IPS DF 6.9 (cell line): ENCODE measurements at regions not wholly inside any gene's neighbourhood (a gene's known extent, or its start where the extent isn't known, plus 50 kb on each side); places are given as distances from the start of the nearest gene placed in this dataset.
"Not testable (repeated sequence)": the region's sequence is repeated elsewhere in the genome, so short reads cannot be mapped to it uniquely, and the experiment has no call there.

Experiments
- DNase-seq: peaks from one replicate; pipeline ENCODE4 v3.0.0-alpha.2; 2013; ENCODE audit warnings: low read depth, low spot score
- H3K27ac ChIP-seq: one replicate; pipeline ENCODE4 v1.5.1; 2013; ENCODE audit warnings: low read length, control low read depth
- H3K27me3 ChIP-seq: 2 replicates; pipeline ENCODE4 v1.6.1; 2013; ENCODE audit warnings: mild to moderate bottlenecking, low read length; ENCODE audit not compliant: control insufficient read depth, insufficient read depth
- H3K36me3 ChIP-seq: 2 replicates; pipeline ENCODE4 v1.6.1; 2013; ENCODE audit warnings: low read length; ENCODE audit not compliant: control insufficient read depth, insufficient read depth
- H3K4me1 ChIP-seq: 2 replicates; pipeline ENCODE4 v1.6.1; 2013; ENCODE audit warnings: low read length; ENCODE audit not compliant: control insufficient read depth, insufficient read depth
- H3K4me3 ChIP-seq: 2 replicates; pipeline ENCODE4 v1.5.1; 2013; ENCODE audit warnings: mild to moderate bottlenecking, low read length
- H3K9me3 ChIP-seq: 2 replicates; pipeline ENCODE4 v1.6.1; 2013; ENCODE audit warnings: low read length, inconsistent platforms; ENCODE audit not compliant: control insufficient read depth, insufficient read depth
- WGBS: extraction: QIAGEN DNeasy Blood & Tissue Kit; methylation state at CpG from one replicate; pipeline ENCODE4 v1.1.7; 2013; ENCODE audit warnings: mixed read lengths, missing lambda C conversion rate; ENCODE audit not compliant: insufficient read length, insufficient coverage; 5-methylcytosine and 5-hydroxymethylcytosine counted together

DNA sequence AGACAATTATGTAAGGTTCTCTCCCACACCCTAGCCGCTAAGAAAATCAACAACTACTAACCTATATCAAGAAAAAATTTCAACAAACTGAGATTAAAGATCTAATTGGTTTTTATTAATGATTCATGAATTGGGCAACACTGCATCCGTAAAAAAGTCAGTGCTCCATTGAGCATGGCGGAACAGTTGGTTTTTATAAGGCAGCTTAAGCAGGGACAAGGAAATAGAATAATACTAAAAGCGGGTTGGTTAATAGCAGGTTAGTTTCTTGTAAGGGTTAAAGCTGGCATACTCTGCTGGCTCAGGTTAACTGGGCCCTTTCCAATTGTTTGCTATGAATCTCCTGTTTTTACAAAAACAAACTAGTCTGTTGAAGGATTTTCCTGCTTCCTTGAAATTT, 202.3 kb upstream of the RASGEF1B start:
- no peak overlapping the region for H3K4me3 ChIP-seq

GRCh38 chr4:81668328-81668727, 196.6 kb upstream of the RASGEF1B start:
- not testable (repeated sequence) for DNase-seq, H3K9me3 ChIP-seq, H3K27me3 ChIP-seq, H3K4me3 ChIP-seq, H3K27ac ChIP-seq, H3K36me3 ChIP-seq, H3K4me1 ChIP-seq
- no CpG with 5 or more reads among the region's 7 CpGs for WGBS

More for the DNA sequence above, 202.3 kb upstream of the RASGEF1B start:
- DNase-seq, result no peak
- Histone ChIP-seq H3K36me3 (no peaks in the 10 kb centered on the region), H3K27ac (no peak overlapping the region), H3K4me1 (no peaks in the 10 kb centered on the region), H3K27me3 (no peaks in the 10 kb centered on the region), H3K9me3 (no peaks in the 10 kb centered on the region)
- no CpG with 5 or more reads among the region's 4 CpGs for WGBS

- Histone ChIP-seq H3K4me1 (no peaks in the 10 kb centered on the region), H3K36me3 (no peaks in the 10 kb centered on the region), H3K27ac (no peak overlapping the region), H3K27me3 (no peaks in the 10 kb centered on the region), H3K4me3 (no peak overlapping the region), H3K9me3 (no peaks in the 10 kb centered on the region)
- no CpG with 5 or more reads among the region's 2 CpGs for WGBS
- no peak for DNase-seq
Observed at GRCh38 chr4:81667539-81667938, 195.8 kb upstream of the RASGEF1B start.

GRCh38 chr4:81666491-81666890, 194.8 kb upstream of the RASGEF1B start:
- no peak for DNase-seq
- Histone ChIP-seq H3K4me1 (no peaks in the 10 kb centered on the region), H3K36me3 (no peaks in the 10 kb centered on the region), H3K27me3 (no peaks in the 10 kb centered on the region), H3K4me3 (no peak overlapping the region), H3K27ac (no peak overlapping the region), H3K9me3 (no peaks in the 10 kb centered on the region)

DNA sequence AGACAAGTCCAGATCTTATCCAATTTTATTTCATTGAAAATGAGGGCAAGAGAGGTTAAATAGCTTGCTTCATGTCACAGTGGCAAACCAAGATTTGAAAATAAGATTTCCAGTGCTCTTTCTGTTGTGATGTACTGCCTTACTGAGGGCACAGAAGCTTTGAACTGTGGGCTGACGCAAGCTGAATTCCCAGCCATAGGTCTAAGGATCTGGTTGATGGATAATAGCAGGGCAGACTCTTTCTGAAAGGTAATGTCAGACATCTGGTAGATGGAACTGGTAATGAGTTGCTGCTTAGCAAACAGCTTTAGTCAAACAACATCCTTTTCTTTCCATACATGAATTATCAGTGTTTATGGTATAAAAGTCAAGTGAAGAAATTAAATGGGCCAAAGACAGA, 193.9 kb upstream of the RASGEF1B start:
- whole genome bisulfite sequencing, result no CpG with 5 or more reads among the region's 1 CpG
- Histone ChIP-seq H3K27me3 (no peaks in the 10 kb centered on the region), H3K4me3 (no peak overlapping the region), H3K36me3 (no peaks in the 10 kb centered on the region), H3K9me3 (no peaks in the 10 kb centered on the region), H3K4me1 (no peaks in the 10 kb centered on the region), H3K27ac (no peak overlapping the region)
- DNase-seq, result no peak

DNA sequence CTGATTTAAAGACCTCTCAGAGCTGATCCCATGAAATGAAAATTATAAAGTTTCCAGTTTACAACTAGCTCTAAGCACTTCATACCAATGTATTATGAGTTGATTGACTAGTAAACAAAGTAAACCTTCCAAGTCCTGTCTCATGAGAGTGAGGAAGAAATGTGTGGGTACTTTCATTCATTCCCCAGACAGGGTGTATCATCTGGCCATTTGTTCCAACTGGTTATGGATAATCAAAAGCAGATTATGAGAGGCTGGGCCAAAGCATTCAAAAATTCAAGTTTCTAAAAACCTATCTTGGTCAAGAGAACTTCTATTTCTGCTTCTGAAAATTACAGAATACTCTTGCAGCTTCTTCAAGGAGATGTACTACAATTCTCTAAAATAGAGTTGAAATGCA, 193.3 kb upstream of the RASGEF1B start:
- H3K27ac ChIP-seq, result no peak overlapping the region
- no peaks in the 10 kb centered on the region for H3K36me3 ChIP-seq
- H3K9me3 ChIP-seq, result no peaks in the 10 kb centered on the region
- no peak for DNase-seq
- H3K4me3 ChIP-seq, result no peak overlapping the region
- H3K27me3 ChIP-seq, result no peaks in the 10 kb centered on the region
- no peaks in the 10 kb centered on the region for H3K4me1 ChIP-seq

DNA sequence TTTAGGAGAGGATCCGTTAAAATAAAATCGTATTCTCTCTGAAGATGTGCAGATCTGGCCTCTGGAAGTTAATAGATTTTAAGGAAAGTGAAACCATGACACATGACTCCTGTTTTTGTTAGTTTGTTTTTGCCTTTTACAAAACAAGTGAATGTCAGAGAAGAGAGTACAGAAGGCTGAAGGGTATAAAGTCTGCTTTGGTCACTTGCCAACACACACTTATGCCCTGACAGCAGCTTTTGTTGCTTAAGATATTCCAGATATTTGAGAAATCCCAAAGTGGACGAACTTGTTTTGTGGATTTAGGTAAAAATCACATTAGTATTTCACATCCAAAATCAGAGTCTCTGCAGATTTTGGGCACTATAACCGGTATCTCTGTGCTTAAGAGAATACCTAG, 192.4 kb upstream of the RASGEF1B start:
- H3K36me3 ChIP-seq, result no peaks in the 10 kb centered on the region
- H3K9me3 ChIP-seq, result no peaks in the 10 kb centered on the region
- no peak overlapping the region for H3K27ac ChIP-seq
- DNase-seq, result no peak
- no peaks in the 10 kb centered on the region for H3K27me3 ChIP-seq
- WGBS, result no CpG with 5 or more reads among the region's 4 CpGs
- no peak overlapping the region for H3K4me3 ChIP-seq
- H3K4me1 ChIP-seq, result no peaks in the 10 kb centered on the region

DNA sequence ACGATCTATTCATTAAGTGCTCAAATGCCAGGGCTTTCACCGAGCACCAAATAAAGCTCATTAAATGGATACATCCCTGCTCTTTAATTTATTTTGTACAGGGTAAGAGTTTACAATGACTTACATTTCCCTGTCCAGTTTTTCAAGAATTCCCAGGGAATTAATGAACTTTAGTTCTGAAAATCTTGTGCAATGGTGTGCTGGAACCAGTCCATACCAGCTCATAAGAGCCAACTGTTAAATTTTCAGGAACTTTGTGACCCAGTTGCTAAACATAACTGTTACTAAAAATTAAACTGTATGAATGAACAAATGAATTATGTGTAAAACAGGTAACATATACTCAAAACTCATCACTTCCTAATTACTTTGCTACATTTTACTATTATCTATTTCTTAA, 191.7 kb upstream of the RASGEF1B start:
- Histone ChIP-seq H3K27ac (no peak overlapping the region), H3K4me3 (no peak overlapping the region), H3K27me3 (no peaks in the 10 kb centered on the region), H3K9me3 (no peaks in the 10 kb centered on the region), H3K36me3 (no peaks in the 10 kb centered on the region), H3K4me1 (no peaks in the 10 kb centered on the region)
- WGBS, result no CpG with 5 or more reads among the region's 2 CpGs
- no peak for DNase-seq

- no peaks in the 10 kb centered on the region for H3K36me3 ChIP-seq
Observed at GRCh38 chr4:81659051-81659450, 187.3 kb upstream of the RASGEF1B start.

GRCh38 chr4:81652069-81652478, 180.4 kb upstream of the RASGEF1B start:
- H3K9me3 ChIP-seq, result no peaks in the 10 kb centered on the region
- no peak overlapping the region for H3K27ac ChIP-seq
- H3K27me3 ChIP-seq, result peaks cover 10% of the 10 kb centered on the region; the same call in 1 of the 2 replicates
- H3K4me1 ChIP-seq, result no peaks in the 10 kb centered on the region; the same call in 1 of the 2 replicates
- WGBS, result no CpG with 5 or more reads among the region's 2 CpGs
- no peak for DNase-seq
- no peak overlapping the region for H3K4me3 ChIP-seq
- no peaks in the 10 kb centered on the region for H3K36me3 ChIP-seq

More at GRCh38 chr4:81659051-81659450, 187.3 kb upstream of the RASGEF1B start:
- H3K4me3 ChIP-seq, result no peak overlapping the region
- H3K4me1 ChIP-seq, result no peaks in the 10 kb centered on the region
- H3K27ac ChIP-seq, result no peak overlapping the region
- H3K27me3 ChIP-seq, result no peaks in the 10 kb centered on the region
- DNase-seq, result no peak
- no peaks in the 10 kb centered on the region for H3K9me3 ChIP-seq

- WGBS, result no CpG with 5 or more reads among the region's 1 CpG
- no peak for DNase-seq
- no peaks in the 10 kb centered on the region; the same call in 1 of the 2 replicates for H3K4me1 ChIP-seq
- H3K27me3 ChIP-seq, result peaks cover 12% of the 10 kb centered on the region; the same call in 1 of the 2 replicates
- no peak overlapping the region for H3K4me3 ChIP-seq
- no peaks in the 10 kb centered on the region for H3K9me3 ChIP-seq
- no peaks in the 10 kb centered on the region for H3K36me3 ChIP-seq
- no peak overlapping the region for H3K27ac ChIP-seq
Observed at GRCh38 chr4:81651243-81651899, 179.7 kb upstream of the RASGEF1B start.
